HG02642 (cell line): ENCODE measurements at regions not wholly inside any gene's neighbourhood (a gene's known extent, or its start where the extent isn't known, plus 50 kb on each side); places are given as distances from the start of the nearest gene placed in this dataset.
"Not testable (repeated sequence)": the region's sequence is repeated elsewhere in the genome, so short reads cannot be mapped to it uniquely, and the experiment has no call there.

ENCODE experiments used
- ATAC-seq: cut with Tn5 transposase; IDR thresholded peaks from one replicate; pipeline ENCODE4 v1.9.1; 2021; ENCODE audit warnings: mild to moderate bottlenecking; ENCODE audit not compliant: unreplicated experiment, poor library complexity

DNA sequence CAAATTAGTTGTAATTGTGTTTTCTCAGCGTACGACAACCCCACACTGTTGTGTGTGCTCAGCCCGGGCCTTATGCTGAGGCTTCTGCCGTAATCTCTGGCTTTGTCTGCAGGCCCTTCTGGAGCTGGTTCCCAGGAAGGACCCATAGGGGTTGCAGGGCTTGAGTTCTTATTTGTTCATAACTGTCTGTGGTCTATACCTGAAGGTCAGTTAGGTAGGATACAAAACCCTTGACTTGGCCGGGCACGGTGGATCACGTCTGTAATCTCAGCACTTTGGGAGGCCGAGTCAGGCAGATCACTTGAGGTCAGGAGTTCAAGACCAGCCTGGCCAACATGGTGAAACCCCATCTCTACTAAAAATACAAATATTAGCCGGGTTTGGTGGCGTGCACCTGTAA, 1010.2 kb downstream of the BRD1 start:
- ATAC-seq: not testable (repeated sequence)

GRCh38 chr22:48811885-48812284, 1015.8 kb downstream of the BRD1 start:
- ATAC-seq: no peak

GRCh38 chr22:48808038-48808960, 1019.4 kb downstream of the BRD1 start:
- no peak for ATAC-seq

DNA sequence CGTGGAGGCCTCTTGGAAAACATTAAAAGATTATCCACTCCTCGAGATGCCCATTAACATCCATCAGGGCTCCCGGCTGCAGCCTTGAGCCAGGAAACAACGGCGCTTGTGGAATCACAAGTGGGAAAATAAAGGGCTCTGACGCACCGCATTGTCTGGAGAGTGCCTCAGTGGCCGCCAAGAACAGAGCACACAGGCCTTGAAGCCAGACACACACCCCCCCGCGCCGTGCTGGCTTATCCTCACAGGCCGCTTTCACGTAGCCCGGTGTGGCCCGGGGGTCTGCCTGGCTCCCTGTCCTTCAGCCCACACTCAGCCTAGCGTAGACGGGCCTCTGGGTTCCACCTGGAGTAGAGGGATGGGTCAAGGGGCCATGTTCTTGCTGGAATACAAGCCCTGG, 1020.5 kb downstream of the BRD1 start:
- no peak for ATAC-seq

DNA sequence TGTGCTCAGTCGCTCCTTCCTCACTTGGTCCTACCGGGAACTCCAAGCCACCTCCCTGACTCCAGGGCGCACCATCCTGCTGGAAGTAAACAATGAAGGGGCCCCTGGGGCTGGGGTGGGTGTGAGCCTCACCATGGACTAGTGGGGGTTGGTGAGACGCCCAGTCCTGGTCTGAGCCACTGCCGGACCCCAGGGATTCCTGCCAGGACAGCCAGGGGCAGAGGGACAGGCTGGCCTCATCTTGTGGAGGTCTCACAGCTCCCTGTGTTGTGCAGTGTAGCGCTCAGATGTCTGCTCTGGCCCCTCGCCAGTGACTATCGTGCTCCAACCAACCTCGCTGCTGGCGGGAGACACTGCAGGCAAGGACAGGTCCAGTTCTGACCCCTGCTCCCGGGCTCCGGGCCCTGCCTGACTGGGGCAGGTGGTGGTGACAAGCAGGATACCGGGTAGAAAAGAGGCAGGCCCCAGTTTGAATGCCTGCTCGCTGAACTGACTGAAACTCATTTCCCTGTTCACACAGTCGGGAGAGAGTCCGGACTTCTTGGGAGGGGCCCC, 1021.4 kb downstream of the BRD1 start:
- no peak for ATAC-seq

- no peak for ATAC-seq
Observed at GRCh38 chr22:48805516-48805915, 1022.2 kb downstream of the BRD1 start.

DNA sequence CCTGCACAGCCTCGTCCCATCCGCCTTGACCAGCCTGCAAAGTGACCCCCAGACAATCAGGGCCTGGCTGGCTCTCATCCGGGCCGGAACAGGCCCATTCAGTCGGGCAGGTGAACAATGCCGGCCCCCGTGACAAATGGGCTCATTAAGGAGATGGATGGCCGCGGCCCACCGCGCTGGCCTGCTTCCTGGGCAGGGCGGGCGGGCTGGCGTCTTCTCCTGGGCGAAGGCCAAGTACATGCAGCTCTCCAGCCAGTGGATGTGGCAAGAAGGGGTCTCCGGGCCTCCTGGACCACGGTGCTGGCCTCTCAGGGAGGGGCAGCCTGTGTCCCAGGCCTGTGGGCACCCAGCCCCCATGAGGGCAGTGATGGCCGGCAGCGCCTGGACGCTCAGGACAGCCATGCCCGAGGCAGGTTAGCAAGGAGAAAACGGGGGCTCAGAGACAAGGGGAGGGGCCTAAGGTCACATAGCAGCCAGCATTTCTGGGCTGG, 1022.8 kb downstream of the BRD1 start:
- ATAC-seq: no peak

- ATAC-seq: no peak
Observed at GRCh38 chr22:48803948-48804810, 1023.5 kb downstream of the BRD1 start.

GRCh38 chr22:48803171-48803947, 1024.3 kb downstream of the BRD1 start:
- no peak for ATAC-seq

DNA sequence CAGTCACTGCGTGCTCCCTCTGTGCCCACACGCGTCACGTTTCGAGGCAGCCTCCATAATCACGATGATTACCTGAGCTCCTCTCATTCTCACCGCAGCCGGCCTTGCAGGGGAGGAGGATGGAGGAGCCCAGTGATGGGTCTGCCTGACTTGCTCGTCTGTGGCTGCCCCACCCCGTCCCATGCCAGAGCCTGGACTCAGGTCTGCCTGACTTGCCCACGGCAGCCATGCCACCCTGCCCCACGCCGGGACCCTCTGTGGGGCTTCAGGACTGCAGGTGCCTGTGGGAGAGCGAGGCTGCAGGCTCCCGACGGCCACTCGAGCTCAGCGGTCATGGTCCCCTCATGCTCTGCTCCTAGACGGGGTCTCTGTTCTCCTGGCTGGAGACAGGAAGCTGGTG, 1025.1 kb downstream of the BRD1 start:
- ATAC-seq: no peak

- no peak for ATAC-seq
Observed at GRCh38 chr22:48800886-48801607, 1026.6 kb downstream of the BRD1 start.

- ATAC-seq: no peak
Observed at GRCh38 chr22:48800036-48800885, 1027.4 kb downstream of the BRD1 start.

DNA sequence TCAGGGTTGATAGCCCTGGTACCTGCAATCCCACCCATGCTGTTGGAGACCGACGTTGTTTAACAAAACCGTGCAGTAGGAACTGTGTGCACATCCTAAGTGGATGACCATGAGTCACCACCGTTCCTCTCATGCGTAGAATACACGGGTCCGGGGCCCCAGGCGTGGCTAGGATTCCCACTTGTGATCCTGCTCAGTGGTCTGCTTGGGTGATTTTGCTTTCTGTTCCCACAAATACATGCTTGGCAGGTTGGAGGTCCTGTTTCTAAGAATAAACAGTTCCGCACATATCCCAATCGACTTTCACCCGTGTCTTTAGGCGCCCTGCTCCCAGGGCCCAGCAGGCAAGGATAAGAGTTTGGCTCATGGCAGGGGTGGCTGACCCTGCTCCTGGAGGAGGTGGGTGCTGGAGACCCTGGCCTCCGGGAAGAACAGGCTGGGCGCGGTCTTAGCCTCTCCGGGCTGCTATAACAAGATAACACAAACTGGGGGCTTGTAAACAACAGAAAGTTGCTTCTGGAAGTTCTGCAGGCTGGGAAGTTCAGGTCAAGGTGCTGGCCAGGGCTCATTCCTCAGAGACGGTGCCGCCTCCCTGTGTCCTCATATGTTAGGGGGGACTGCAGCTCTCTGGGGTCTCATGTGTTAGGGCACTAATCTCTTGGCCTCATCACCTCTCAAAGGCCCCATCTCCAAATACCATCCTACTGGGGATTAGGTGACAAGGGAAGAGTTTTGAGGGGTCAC, 1028.3 kb downstream of the BRD1 start:
- ATAC-seq: no peak

DNA sequence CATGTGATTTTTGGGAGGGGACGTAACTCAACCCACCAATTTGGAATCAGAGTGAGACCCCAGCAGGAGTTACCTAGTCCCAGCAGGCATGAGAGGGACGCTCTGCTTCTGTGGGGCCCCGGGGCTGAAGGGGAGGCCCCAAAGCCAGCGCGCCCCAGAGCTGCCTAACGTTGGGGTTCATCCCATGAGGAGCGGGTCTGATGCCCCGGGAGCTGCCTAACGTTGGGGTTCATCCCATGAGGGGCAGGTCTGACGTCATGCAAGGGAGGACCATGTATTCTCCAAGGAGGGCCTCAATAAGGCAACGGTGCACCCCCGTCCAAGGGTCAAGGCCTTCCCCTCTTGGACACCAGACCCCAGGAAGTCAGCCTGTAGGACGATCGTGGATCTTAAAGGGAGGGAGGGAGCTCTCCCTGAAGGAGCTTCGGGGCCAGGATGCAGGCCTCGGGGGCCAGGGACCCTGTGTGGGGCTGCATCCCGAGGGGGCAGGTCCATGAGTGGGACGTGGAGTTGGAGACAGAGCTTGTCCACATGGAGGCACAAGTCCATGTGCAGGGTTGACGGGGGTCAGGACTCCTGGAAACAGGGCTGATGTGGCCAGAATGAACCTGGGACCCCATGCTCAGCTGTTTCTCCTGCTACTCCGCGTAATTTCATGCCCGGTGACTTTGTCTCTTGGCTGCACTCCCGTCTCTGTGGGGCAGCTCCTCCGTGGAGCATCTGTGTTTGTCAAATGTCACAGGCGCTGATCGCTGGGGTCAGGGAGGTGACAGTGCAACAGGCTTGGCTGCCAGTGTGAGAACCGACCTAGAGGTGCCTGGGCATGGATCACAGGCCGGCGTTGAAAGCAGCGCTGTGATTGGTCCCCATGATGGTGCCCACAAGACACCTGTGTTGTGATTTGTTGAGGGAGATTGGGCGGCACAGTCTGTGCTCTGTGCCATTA, 1029.1 kb downstream of the BRD1 start:
- ATAC-seq: no peak

DNA sequence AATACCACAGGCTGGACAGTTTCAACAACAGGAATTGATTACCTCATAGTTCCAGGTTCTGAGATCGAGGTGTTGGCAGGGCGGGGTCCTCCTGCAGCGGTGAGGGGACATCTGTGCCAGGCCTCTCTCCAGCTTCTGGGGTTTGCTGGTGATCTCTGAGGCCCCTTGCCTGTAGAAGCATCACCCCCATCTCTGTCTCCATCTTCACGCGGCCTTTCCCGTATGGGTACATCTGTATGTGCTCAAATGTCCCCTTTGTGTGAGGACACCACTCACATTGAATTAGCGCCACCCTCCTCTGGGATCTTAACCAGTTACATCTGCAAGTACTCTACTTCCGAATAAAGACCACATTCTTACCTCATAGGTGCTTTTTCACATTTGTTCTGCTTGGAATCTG, 1029.9 kb downstream of the BRD1 start:
- ATAC-seq: no peak

GRCh38 chr22:48796310-48797015, 1031.2 kb downstream of the BRD1 start:
- no peak for ATAC-seq
